ENCODE measurements at regions not wholly inside any gene's neighbourhood (a gene's known extent, or its start where the extent isn't known, plus 50 kb on each side); places are given as distances from the start of the nearest gene placed in this dataset.

GRCh38 chr3:148092624-148093347 is 604.9 kb upstream of the AGTR1 start:
- no peak for DNase-seq

- DNase-seq, result no peak
Measured at GRCh38 chr3:148093753-148094152, 604.0 kb upstream of the AGTR1 start.

DNA sequence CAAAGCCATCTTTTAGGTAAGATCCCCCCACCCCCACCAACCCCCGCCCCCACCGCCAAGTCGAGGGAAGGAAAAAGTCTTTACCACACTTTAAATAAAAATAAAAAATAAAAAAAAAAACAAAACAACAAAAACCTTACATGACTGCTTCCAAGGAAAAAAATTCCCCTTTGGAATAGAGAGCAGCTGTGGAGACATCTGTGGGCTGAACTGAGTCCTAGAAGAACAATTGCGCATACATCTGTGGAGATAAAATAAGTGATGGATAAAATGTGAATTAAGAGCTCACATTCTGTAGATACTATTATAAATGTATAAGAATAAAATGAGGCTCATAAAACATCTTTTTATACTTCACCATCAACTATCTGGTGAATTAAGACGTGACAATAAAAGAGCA is 601.7 kb upstream of the AGTR1 start:
- DNase-seq, result no peak

DNA sequence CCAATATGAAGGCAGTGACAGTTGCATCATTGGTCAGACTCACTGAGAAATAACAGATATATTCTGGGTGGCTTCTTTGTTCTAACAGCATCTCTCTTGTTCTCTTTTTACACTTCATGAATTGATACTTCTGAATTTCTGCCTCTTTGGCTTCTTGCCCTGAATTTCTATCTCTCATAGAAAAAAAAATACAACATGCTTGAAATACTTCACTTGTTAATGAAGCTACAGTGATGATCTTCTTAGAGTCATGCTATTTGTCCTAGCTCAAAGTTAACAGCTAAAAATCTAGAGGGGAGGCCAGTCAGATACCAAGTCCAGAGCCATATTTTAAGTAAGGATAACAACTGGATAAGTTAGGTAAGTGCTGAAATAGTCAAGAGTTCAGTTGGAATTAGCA is 597.2 kb upstream of the AGTR1 start:
- no peak for DNase-seq

GRCh38 chr3:148101061-148101460 is 596.6 kb upstream of the AGTR1 start:
- DNase-seq, result no peak

- no peak for DNase-seq
Measured at GRCh38 chr3:148102156-148102555, 595.5 kb upstream of the AGTR1 start.

DNA sequence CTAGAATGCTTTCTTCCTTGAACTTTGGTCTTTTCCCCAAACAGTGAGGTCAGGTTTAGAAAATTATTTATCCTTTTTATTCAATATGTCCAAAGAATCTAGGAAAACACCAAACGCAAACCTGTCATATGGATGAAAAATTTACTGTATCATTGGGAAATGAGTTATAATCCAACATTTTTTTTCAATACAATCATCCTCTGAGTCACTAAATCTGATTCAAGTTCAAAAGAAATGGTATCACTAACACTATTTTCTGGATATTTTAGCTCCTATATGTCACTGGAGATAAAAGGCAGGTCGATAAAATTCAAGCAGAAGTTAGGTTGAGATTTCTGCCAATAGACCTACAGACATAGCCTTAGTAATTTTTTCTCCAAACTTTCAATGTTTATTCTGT is 591.6 kb upstream of the AGTR1 start:
- no peak for DNase-seq

DNA sequence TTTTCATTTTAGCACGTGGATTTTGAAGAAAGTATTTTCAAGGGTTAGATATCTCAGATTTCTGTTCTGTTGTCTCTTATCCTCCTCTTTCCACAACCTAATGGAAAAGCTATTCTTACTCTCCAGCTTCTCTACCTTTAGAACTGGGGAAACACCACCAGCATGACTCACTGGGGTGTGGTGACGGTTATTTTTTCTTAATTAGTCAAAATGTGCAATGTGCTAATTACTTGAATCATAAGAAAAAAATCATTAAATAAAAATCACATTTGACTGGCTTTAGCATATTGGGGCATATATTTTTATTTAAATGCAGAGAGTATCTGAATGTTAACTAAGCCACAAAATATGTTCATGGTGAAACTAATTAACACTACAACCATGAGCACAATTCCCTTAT is 570.7 kb upstream of the AGTR1 start:
- DNase-seq, result no peak

DNA sequence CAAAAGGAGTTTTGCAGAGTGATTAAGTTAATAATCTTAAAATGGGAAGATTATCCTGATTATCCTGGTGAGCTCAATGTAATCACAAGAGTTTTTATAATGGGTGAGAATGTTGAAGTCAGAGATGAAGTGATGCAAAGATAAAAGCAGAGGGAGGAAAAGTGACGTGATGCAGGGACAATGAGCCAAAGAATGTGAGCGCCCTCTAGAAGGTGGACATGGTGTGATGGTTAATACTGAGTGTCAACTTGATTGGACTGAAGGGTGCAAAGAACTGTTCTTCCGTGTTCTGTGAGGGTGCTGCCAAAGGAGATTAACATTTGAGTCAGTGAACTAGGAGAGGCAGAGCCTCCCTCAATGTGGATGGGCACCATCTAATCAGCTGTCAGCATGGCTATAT is 569.6 kb upstream of the AGTR1 start:
- no peak for DNase-seq

DNA sequence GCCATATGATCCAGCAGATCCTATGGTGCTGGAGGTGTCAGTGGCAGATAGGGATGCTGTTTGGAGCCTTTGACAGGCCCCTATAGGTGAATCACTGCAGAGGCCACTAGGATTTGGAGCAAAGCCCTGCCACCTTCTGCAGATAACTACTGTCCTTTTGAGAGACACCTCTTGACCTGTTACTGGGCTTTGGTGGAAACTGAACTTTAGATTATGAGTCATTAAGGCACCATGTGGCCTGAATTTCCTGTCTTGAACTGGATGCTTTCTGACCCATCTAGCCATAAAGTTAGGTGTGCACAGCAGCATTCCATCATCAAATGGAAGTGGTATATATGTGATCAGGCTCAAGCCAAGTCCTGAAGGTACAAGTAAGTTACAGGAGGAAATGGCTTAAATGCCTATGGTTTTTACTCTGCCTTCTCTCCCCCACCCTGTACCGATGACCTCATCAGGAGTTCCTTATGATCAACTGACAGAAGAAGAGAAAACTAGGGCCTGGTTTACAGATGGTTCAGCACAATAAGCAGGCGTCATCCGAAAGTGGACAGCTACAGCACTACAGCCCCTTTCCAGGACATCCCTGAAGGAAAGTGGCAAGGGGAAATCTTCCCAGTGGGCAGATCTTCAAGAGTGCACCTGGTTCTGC is 565.6 kb upstream of the AGTR1 start:
- no peak for DNase-seq

DNA sequence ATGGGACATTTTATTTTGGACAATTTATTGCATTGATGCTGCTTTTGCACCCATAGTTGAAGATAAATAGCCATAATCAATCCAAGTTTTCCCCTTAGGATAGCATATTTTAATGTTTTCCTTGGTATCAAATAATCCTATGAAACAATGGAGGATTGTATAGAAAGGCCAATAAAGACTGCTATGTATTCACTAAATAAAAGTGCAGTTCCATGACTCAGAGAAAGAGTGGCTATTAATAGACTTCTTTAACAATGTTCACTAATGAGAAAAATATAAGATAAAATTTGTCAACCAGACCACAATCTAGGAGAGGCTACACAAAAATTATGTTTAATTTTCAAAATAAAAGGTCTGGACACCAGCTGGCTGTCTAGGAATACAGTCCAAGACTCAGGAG is 560.9 kb upstream of the AGTR1 start:
- no peak for DNase-seq

DNA sequence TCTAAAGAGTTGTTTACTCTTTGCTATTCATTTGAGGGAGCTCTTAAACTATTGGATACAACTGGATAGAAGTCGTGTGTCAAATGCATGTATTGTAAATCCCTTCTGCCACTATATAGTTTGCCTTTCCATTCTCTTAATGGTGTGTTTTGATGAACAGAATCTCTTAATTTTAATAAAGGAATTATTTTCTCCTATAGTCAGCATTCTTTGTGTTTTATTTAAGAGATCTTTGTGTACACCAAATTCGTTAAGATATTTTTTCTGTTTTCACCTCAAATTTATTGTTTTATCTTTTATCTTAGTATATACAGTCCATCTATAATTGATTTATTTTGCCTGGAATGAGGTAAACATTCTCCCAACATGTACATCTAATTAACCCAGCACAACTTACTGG is 551.5 kb upstream of the AGTR1 start:
- DNase-seq, result no peak

DNA sequence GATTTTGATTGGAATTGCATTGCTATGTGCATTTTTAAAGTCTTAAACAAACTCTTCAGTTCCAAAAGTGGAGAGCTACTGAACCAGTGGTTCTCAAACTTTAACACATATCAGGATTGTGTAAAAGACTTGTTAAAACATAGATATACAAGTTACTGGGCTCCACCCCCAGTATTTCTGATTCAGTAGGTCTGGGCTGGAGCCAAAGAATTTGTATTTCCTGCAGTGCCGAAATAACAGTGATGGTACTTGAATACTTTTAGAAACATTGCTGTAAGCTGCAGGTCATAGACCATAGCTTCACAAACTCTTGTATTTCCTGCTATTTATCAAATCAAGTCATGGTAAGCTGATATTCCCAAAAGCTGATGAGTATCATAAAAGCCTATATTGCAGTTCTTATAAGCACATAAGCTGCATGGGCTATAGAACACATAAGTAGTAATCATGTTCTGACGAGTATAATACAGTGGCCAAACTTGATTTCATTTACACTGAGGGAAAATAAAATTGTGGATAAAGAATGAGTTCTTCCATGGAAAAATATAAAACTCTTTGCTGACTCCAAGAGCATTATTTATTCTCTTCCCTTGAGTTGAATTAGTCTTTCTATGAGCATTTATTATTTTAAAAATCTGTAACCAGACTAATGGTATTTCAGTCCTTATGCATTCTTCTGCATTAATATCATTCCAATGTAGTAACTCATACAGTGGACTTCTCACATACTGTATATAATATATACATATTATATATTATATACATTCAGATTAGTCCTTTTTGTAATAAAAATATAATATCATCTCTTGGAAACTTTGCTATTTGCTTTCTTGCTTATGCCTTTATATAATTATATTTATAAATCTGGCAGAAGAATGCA is 550.5 kb upstream of the AGTR1 start:
- DNase-seq, result no peak

DNA sequence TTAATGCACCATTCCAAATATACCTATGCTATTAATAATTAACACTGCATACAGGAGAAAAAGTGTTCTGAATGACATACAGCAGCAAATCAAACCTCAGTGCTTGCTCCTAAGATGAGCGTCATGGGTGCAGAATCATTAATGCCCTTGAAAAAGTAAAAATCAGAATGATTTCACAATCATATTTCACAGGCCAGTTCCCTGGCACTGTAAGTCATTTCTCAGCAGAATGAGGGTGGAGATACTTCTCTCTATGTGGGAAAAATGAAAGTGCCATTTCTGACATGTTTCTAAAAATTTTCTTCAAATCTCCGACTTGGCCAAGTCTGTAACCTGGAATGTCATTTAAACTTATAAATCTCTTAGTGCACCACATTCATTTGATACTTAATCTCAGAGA is 549.8 kb upstream of the AGTR1 start:
- DNase-seq, result no peak

DNA sequence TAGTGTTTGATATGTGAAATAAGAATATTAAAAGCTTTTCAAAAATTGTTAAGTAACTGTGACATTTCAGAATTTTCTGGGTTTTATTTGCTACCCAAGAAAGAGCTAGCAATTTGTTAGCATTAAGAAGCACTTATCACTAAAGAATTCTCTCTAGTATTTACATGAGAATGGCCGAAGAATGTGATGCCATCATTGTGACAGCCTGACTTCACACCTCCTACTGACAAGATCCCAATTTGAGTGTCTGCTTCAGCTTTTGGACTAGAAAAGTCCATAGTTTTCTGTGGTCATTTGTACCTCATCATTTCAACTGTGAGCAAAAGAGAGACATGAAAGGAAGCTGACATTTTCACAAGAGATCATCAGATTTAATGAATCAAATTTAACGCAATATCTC is 548.1 kb upstream of the AGTR1 start:
- DNase-seq, result no peak

GRCh38 chr3:148150141-148150540 is 547.6 kb upstream of the AGTR1 start:
- no peak for DNase-seq

DNA sequence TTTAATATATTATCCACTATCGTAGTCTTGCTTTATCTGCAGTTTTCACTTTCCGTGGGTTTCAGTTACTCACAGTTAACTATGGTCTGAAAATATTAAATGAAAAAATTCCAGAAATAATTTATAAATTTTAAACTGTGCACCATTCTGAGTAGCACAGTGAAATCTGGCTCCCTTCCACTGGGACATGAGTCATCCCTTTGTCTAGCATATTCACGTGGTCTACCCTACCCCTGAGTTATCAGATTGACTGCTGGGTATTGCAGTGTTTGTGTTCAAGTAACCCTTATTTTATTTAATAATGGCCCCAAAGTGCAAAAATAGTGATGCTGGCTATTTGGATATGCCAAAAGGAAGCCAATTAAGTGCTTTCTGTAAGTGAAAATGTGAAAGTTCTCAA is 539.5 kb upstream of the AGTR1 start:
- no peak for DNase-seq

GRCh38 chr3:148162132-148162531 is 535.6 kb upstream of the AGTR1 start:
- DNase-seq, result no peak

DNA sequence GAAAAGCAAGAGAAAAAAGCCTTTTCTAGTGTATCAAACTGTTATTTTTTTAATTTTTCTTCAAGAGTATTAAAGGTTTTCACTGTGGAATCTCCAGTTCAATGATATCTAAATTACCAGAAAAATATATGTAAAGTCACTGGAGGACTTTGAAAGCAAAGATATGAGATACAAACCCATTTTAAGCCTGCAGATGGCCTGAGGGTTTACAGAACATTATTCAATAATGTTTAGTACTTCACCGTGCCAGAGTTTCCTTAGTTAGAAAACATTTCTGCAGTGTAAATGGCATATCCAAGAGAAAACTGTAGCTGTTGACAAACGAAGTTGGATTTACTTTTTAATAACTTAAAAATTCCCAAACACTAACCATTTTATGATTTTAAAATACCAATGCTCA is 529.4 kb upstream of the AGTR1 start:
- no peak for DNase-seq

DNA sequence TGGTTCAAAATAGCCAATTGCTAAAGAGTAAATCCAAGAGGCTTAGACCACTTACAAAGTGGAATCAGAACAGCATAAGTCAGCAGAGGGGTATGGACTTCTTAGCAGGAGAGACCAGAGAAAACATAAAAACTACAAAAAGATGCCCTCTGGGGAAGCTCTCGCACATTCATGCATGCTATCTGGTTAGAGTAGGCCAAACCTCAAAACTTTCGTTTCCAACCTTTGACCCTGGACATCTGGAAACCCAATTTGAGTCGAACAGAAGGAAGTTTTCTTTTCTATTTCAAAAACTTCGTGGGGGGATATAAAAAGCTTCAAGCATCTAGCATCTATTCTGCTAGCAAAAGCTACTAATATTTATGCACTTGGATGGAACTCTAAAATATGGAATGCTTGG is 523.9 kb upstream of the AGTR1 start:
- DNase-seq, result no peak

- DNase-seq, result no peak
Measured at GRCh38 chr3:148175214-148175613, 522.5 kb upstream of the AGTR1 start.

GRCh38 chr3:148178503-148178902 is 519.2 kb upstream of the AGTR1 start:
- peak; percentile 89 for DNase-seq

GRCh38 chr3:148184798-148185197 is 512.9 kb upstream of the AGTR1 start:
- DNase-seq, result no peak

GRCh38 chr3:148186881-148187280 is 510.8 kb upstream of the AGTR1 start:
- no peak for DNase-seq

All from NCI-H774 (cell line).